ENCODE measurements at regions not wholly inside any gene's neighbourhood (a gene's known extent, or its start where the extent isn't known, plus 50 kb on each side); places are given as distances from the start of the nearest gene placed in this dataset.

GRCh38 chr2:120673205-120673550 is 62.5 kb upstream of the GLI2 start:
- H3K9me3 ChIP-seq (replicated peaks; ENCODE audit: control insufficient read depth, insufficient read depth, low read depth, low read length) = no peaks in the 10 kb centered on the region
- H3K4me2 ChIP-seq (ENCODE audit: insufficient read depth, low read length) = no peak overlapping the region
- H3K27ac ChIP-seq (ENCODE audit: extremely low read depth, low read depth, low read length) = no peak overlapping the region
- H3K9ac ChIP-seq (ENCODE audit: insufficient read depth in 1 of 2, low read depth in 2 of 2, low read length in 2 of 2) = no peak overlapping the region
- TF ChIP-seq ELF1 (tag; IDR thresholded peaks at IDR 0.05) = no peak
- no peak for TF ChIP-seq E2F6 (IDR thresholded peaks at IDR 0.05; ENCODE audit: borderline replicate concordance in 1 of 2, extremely low read depth in 1 of 2, insufficient read depth in 1 of 2, insufficient read length in 1 of 2, low read depth in 1 of 2, low read length in 1 of 2, poor library complexity in 1 of 2, severe bottlenecking in 1 of 2)
- TF ChIP-seq NR0B1 (IDR thresholded peaks at IDR 0.05; ENCODE audit: partially characterized antibody) = no peak
- no peak for TF ChIP-seq ZNF586 (CRISPR knock-in tag; conservative IDR thresholded peaks at IDR 0.05)
- no peak for TF ChIP-seq BRCA1 (IDR thresholded peaks at IDR 0.05)
- no peak for TF ChIP-seq BRCA1 (CRISPR knock-in tag; IDR thresholded peaks at IDR 0.05)
- TF ChIP-seq LARP7 (IDR thresholded peaks at IDR 0.05) = no peak
- no peak for TF ChIP-seq MLLT1 (IDR thresholded peaks at IDR 0.05)
- no peak for TF ChIP-seq MCM2 (IDR thresholded peaks at IDR 0.05; ENCODE audit: low read depth)
- TF ChIP-seq USF1 (CRISPR knock-in tag; IDR thresholded peaks at IDR 0.05) = no peak
- no peak for TF ChIP-seq ZFPM2 (CRISPR knock-in tag; IDR thresholded peaks at IDR 0.05)
- TF ChIP-seq SAFB (IDR thresholded peaks at IDR 0.05; ENCODE audit: borderline replicate concordance, low read depth, low read length) = no peak
- TF ChIP-seq POLR2A (conservative IDR thresholded peaks at IDR 0.05) = no peak
- TF ChIP-seq CBX2 (IDR thresholded peaks at IDR 0.05; ENCODE audit: insufficient read depth, low read length, poor library complexity, severe bottlenecking) = no peak
- TF ChIP-seq XRCC5 (IDR thresholded peaks at IDR 0.05; ENCODE audit: low read depth, low read length) = no peak
- TF ChIP-seq, protein P1, sequence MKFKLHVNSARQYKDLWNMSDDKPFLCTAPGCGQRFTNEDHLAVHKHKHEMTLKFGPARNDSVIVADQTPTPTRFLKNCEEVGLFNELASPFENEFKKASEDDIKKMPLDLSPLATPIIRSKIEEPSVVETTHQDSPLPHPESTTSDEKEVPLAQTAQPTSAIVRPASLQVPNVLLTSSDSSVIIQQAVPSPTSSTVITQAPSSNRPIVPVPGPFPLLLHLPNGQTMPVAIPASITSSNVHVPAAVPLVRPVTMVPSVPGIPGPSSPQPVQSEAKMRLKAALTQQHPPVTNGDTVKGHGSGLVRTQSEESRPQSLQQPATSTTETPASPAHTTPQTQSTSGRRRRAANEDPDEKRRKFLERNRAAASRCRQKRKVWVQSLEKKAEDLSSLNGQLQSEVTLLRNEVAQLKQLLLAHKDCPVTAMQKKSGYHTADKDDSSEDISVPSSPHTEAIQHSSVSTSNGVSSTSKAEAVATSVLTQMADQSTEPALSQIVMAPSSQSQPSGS (CRISPR knock-in tag; IDR thresholded peaks at IDR 0.05) = no peak
- no peak for TF ChIP-seq TAF15 (IDR thresholded peaks at IDR 0.05; ENCODE audit: low read depth, low read length)
- peaks cover 3% of the 10 kb centered on the region for H4K20me1 ChIP-seq (replicated peaks; ENCODE audit: control insufficient read depth, insufficient read depth, low read length)
- ChIA-PET POLR2A (no interaction called here), CTCF (ENCODE audit: low intra/inter-chr PET ratio) (no interaction called here)
- H2AFZ ChIP-seq (ENCODE audit: low read depth, low read length) = no peak overlapping the region
- H3K27me3 ChIP-seq (ENCODE audit: control insufficient read depth in 2 of 2, insufficient read depth in 2 of 2, low read length in 2 of 2) = peaks cover 4 to 56% of the 10 kb centered on the region in 2 experiments; a peak in 4 of 5 replicates
- no peaks in the 10 kb centered on the region for H3K9me1 ChIP-seq (ENCODE audit: control insufficient read depth, insufficient read depth, low read length)
- in situ Hi-C loops (cut with MboI) (loop anchor here (10.0 kb wide), 1 partner anchor 328 kb away; the partner anchor contains the start of gene INHBB), intact Hi-C loops (cut with micrococcal nuclease) (loop anchor here (10.0 kb wide), 1 partner anchor 358 kb away; no protein-coding TSS in a partner anchor)
- no peak for ATAC-seq
- FAIRE-seq = no peak
- BruUV-seq (replicated peaks) = no TSS peak
- no peaks in the 10 kb centered on the region for H3K36me3 ChIP-seq (ENCODE audit: control insufficient read depth, insufficient read depth, low read length)
- peaks cover 0 to 12% of the 10 kb centered on the region in 2 experiments; a peak in 2 of 5 replicates for H3K4me1 ChIP-seq (replicated peaks in 1 of 2; ENCODE audit: control insufficient read depth in 2 of 2, insufficient read depth in 2 of 2, low read length in 2 of 2)
- 2% methylated on average over 6 of the region's 9 CpGs for WGBS (ENCODE audit: insufficient coverage, low coverage, missing lambda C conversion rate)
- no peak overlapping the region for H3K4me3 ChIP-seq
- DNase-seq (ENCODE audit: extremely low read depth in 1 of 4, low spot score in 3 of 4) = no peak
- no peaks in the 10 kb centered on the region for H3K79me2 ChIP-seq (ENCODE audit: control insufficient read depth, insufficient read depth, low read length)
